ENCODE measurements at regions not wholly inside any gene's neighbourhood (a gene's known extent, or its start where the extent isn't known, plus 50 kb on each side); places are given as distances from the start of the nearest gene placed in this dataset.
"Not testable (repeated sequence)": the region's sequence is repeated elsewhere in the genome, so short reads cannot be mapped to it uniquely, and the experiment has no call there.

DNA sequence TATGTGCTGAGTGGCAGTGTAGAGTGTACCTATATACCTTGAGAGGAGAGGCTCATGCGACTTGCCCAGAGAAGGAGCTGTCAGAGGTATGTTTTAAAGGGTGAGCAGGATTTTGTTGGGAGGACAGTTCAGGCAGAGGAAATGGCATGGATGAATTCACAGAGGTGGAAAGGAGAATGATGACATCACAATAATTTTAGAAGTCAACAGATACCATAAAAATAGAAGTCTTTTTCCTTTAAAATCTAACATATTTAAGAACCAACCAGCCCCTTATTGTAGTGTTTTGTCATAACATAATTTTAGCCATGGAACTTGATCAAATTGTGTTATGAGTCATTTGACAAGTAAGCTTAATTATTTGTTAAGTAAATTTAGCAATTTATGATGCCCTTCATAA, 538.1 kb upstream of the GYPC start:
- no peak for DNase-seq

DNA sequence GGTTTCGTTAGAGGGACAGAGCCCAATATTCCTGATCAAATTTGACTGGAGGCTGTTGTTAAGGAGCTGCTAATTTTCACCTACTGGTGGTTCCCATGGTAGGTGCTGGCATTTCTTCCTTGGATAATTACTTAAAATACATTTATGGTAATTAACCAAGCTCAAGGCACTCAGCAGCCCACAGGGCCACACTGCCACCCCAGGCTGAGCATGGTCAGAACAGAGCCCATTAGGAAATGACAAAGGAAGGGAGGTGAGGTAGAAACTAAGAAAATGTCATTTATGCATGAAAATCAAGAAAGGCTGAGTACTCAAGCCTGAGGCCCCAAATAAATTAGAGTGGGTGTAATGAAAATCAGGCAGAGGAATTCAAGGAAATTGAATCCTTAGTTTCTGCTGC, 510.2 kb upstream of the GYPC start:
- DNase-seq = no peak

DNA sequence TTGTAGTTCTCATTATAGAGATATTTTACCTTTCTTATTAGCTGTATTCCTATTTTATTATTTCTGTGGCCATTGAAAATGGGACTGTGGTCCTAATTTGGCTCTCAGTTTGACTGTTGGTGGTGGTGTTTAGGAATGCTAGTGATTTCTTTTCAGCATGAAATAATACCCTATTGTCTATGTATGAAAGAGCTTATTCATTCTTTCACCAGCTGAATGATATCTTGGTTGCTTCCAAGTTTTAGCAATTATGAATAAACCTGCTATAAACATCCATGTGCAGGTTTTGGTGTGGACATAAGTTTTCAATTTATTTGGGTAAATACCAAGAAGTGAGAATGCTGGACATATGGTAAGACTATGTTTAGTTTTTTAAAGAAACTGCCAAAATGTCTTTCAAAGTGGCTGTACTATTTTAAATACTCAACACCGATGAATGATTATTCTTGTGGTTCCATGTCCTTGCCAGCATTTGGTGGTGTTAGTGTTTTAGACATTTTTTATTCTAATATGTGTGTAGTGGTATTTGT, 501.6 kb upstream of the GYPC start:
- DNase-seq = no peak

DNA sequence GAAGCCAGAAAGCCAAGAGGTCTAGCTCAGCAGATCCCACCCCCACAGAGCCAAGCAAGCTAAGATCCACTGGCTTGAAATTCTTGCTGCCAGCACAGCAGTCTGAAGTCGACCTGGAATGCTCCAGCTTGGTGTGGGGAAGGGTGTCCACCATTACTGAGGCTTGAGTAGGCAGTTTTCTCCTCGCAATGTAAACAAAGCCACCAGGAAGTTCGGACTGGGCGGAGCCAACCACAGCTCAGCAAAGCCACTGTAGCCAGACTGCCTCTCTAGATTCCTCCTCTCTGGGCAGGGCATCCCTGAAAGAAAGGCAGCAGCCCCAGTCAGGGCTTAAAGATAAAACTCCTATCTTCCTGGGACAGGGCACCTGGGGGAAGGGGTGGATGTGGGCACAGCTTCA, 495.0 kb upstream of the GYPC start:
- not testable (repeated sequence) for DNase-seq

DNA sequence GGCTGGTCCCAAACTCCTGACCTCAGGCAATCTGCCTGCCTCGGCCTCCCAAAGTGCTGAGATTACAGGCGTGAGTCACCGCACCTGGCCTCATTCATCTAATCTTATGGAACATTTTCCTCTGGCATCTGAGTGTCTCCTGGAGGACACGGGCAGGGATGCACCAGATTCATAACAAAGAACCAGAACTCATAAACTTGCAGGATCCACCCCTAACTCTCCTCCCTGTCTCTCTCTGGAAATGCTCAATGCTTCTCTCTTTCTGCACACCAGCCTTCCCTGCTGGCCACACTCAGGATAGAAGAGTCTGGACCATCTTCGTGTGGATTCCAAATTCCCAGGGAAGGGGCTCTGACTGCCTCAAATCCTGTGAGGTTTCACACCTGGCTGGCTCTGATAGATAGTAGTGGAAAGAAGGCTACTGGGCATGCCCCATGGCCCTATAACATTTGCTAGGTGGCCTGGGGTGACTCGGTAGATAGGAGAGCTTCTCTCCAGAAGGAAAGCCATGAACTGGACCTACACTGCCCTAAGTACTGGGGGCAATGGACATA, 483.2 kb upstream of the GYPC start:
- no peak for DNase-seq

DNA sequence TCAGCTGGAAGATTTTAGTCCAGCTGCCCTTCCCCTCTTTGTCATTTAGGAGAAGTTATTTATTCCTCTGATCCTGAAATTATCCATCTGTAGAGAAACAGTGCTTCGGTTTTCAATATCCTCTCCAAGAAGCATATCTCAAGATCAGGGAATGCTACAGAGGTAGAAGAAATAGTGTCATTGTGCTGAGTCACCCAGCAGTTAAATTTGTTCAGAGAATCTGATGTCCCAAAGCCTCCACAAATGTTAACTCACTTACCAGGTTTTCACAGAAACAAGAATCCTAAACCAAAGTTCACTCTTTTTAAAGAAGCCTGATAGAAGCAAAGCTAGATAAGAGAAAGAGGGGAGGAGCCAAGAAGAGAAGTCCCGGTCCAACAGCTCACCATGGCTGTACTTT, 480.7 kb upstream of the GYPC start:
- no peak for DNase-seq

DNA sequence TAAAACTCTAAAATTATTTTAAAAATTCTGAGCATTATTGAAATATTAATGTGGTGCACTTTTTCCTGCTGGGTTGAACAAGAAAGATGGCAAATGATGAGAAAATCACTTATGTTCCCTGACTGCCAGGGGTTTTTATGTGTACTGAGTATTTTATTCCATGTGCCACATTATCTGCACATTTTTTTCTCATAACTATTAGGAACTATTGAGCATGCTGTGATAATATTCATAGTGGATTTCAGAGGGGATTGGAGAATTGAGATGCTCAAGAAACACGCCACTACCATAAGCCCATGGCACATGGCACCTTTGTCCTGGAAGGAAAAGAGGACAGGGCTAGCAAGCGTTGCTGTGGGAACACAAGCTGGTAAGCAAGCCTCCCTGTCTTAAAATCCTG, 478.5 kb upstream of the GYPC start:
- DNase-seq = no peak

DNA sequence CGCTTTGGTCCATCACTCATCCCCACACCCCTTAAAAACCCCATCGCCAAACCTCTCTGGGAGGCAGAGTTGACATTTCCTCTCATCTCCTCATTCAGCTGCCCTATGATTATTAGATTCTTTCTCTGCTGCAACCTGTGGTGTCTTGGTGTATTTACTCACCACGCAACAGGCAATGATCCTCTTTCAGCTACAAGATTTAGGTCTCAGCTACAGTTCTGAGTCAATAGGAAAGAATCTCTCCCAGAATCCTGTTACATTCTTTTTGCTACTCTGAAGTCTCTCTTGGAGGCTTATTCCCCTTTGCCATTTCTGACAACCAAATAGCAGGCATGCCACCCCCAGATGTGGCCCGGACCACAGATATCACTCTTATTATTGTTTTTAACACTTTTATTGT, 468.3 kb upstream of the GYPC start:
- DNase-seq = no peak

DNA sequence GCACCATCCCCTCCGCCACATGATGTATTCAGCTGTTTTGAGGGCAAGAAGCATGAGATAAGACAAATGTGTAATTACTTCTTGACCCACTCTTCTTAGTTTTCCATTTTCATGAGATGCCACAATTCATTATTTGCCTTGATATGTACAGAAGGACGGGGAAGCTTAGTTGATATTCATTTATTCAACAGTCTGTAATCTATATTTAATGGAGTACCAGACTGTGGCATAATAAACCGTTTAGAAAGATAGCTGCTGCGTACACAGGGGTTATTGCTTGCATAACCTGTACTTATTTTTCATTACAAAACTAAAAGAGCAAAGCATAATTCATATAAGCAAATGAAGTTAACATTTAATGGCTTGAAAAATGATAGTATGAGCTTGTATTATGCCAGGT, 466.4 kb upstream of the GYPC start:
- no peak for DNase-seq

DNA sequence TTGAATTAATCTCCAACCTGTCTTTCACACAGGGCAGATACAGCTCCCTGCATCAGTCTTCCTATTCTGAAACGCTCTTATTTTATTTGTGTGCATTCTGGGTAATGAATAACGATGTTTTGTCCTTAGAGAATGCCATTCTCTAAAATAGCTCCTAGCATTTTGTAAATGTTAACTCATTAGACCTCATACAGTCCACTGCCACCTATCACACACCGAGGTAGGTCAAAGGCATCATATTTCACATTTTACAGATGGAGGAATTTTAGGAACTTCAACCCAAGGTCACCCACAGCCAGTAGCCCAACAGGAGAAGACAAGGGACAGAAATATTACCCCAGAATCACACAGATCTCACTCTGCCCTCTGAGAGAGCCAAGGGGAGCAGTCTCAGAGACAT, 455.4 kb upstream of the GYPC start:
- no peak for DNase-seq

DNA sequence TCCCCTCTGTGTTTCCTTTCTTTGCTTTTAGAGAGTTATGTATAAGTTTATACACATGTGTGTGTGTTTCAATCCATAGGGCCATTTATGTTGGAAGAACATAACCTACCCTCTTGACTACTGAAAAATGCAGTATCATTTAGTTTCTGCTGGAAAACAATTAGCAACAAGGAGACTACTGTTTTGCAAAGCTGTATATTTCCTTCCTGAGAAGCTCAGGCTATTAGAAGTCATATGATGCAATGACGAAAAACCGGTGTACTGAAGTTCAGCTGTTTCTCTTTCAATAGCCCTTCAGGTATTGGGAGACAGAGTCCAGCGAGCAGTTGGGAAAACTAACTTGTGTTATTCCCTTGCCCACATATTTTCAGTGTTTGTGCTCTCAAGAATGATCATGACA, 447.7 kb upstream of the GYPC start:
- no peak for DNase-seq

DNA sequence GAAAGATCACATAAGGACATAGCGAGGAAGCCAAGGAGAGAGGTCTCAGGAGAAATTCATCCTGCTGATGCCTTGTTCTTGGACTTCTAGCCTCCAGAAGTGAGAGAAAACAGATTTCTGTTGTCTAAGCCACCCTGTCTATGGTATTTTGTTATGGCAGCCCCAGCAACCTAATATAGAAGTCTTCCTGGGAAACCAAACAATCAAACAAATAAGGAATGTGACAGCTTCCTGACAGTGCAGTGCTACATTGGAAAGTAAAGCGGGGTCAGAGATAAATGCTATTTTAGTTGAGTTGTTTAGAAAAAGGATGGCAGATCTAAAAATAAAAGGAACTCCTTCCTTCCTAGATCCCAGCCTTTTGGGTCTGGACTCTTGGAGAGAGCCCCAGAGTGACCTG, 443.2 kb upstream of the GYPC start:
- no peak for DNase-seq

DNA sequence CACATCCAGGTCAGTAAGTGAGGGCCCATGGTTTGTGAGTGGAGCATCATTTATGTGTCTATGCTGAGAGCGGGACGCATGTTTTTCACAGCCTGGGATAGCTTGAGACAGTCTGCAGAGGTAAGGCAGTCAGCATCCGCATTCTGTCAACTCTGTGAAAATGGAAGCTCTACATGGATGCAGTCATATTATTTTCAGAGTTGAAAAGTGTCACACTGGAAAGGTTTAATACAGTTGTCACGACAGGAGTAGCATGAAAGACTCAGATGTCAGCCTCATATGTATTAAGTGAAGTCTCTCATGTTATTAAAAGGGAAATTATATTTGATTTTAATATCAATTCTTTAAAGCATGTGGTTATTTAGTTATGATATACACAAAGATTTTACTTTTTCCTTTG, 436.9 kb upstream of the GYPC start:
- no peak for DNase-seq

DNA sequence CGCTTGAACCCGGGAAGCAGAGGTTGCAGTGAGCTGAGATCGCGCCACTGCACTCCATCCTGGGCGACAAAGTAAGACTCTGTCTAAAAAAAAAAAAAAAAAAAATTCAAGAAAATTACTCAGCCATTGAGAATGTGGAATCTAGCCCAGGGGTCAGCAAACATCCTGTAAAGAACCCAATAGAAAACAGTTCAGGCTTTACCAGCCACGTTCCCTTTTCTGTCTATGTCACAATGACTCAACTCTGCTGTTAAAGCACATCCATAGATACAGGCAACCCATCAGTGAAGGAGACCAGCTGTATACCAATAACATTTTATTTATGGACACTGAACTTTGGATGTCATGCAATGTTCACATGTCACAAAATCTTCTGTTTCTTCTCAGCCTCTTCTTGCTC, 435.6 kb upstream of the GYPC start:
- no peak for DNase-seq

DNA sequence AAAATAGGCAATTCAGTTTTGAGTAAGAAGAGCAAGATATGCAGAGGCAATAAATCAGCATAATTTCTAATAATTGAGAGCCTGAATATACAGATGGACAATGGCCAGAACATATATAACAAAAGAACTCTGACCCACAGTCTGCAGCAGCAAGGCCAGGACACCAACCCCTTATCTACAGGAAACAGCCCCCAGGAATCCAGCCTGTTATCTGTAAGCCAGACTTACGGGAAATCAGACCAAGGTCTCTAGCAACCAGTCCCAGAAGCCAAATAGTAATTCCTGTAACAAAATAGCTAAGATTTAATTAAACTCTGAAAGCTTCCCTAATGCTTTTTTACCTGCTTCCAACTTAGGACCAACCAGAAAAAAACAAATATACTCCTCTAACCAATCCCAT, 434.5 kb upstream of the GYPC start:
- no peak for DNase-seq

DNA sequence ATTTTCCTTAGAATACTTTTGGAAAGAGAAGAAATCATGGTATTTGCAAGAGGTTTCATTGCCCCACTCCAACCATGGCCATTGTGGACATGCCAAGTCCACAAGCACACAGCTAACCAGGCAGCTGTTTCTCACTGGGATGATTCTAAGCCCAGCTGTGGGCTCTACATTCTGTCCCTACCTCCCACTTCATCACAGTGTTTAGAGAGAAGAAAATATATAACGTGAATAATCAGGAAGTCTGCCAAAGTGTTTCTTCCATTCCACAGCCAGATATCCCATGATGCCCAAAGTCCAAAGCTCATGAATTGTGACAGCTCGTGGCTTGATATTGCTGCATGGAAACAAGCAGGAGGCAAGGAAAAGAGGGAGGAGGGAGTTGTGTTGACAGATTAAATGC, 433.7 kb upstream of the GYPC start:
- no peak for DNase-seq

DNA sequence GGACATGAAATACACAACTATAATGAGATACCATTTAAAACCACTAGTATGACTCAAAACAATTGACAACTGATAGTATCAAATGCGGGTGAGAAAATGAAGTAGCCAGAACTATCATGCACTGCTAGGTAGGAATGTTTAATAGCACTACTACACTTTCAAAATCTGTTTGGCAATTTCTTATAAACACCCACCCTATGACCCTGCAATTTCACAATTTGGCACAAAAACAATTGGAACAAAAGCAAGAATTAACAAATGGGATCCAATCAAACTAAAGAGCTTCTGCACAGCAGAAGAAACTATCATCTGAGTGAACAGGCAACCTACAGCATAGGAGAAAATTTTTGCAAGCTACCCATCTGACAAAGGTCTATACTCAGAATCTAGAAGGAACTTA, 431.2 kb upstream of the GYPC start:
- no peak for DNase-seq

DNA sequence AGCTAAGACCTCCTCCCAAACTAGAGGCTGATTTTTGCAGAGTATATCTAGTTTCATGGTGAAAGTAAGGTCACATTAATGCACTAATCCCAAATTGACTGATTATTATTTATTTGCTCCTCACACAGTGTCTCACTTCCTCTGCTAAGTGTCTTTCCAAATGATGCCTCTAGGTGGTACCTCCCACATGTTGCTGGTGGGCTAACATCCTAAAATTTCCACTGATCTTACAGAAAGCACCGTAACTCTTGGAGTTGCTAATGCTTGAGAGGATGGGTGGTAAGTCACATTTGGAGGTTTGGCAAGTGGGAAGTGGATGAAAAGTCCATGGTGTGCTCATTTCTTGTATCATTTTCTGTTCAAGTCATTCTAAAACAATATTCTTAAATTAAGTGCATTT, 428.7 kb upstream of the GYPC start:
- no peak for DNase-seq

DNA sequence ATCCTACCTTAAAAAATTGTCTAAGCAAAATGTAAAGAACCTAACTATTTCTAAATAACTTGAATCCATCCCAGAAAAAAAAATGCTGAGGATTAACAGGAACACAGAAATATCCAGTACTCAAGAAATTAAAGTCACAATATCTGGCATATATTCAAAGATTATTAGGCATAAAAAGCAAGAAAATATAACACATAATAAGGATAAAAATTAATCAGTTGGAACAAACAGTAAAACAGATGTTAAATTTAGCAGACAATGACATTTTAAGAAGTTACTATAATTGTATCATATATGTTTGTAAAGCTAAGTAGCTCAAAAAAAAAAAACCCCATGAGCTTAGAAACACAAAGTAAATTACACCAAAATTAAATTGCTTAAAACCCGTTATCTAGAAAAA, 427.4 kb upstream of the GYPC start:
- no peak for DNase-seq

DNA sequence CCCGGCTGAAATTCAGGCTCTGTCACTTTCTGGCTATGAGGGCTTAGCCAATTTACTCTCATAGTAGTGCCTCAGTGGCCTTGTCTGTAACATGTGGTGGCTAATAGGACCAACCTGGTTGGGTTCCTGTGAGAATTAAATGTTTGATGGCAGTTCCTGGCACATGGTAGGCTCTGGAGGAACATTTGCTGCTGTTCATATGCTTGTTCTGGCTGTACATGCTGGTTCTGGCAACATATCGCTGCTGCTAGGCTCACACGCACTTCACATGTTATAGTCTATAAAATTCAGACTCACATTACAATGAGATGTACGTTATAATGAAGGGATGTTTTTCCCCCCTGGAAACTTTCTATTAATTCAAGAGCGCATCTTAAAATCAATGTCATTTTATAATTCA, 417.7 kb upstream of the GYPC start:
- DNase-seq = no peak

DNA sequence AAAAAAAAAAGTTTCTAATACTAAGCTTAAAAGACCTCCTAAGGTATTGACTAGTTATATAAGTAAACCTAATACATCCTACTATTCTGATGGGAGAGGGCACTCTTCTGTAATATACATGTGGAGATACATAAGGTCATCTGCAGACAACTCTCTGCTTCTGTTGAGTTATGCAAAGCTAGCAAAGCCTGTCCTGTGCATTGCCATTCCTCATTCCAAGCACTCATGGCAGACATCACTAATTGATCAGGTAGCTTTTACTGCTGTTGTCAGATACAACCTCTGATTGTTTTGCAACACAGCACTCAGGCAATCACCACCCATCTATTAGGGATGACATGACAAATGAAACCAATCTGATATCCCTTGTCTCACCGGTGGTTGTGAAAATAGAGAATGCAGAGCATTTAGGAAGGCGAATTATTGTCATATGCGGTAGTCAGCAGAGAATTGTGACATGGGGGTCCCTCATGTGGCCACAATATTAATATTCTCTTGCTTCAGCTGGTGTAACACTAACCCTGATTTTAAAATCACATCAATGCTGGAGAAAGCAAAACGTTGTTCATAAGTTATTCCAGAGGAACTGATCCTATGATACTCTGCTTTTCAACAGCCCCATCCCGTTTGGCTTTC, 416.5 kb upstream of the GYPC start:
- no peak for DNase-seq

DNA sequence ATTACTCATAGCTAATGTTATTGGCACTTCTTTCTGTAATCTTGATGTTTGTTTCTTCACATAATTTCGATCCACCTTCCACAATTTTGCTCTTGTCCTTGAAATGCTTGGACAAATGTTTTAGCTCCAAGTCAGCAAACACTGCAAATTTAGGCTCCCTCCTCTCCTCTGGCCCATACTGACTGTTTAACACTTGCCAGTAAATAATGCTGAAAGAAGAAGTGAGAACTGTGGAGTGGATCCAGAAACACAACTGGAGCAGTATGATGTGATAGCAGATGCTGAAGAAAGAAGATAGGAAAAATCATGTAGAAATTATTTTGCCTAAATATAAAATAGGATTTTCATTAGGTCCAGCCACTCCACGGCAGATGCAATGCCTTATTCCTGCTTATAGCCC, 415.0 kb upstream of the GYPC start:
- no peak for DNase-seq

DNA sequence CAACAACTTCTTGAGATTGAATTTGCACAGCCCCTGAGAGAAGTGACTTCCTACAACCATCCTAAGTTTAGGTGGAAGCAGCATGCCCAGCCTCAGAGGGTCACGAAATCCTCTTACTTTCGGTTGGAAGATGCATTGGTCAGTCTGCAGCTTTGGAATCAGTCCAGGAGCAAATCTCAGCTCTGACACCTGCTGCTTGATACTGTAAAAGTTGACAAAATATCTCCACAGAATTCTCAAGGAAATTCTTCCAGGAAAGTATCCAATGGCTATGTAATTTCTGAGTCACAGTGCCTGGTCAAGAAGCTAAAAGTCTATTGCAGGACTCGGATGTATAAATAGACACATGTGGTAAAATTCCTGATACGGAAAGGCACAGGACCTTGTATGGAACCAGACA, 414.5 kb upstream of the GYPC start:
- no peak for DNase-seq

DNA sequence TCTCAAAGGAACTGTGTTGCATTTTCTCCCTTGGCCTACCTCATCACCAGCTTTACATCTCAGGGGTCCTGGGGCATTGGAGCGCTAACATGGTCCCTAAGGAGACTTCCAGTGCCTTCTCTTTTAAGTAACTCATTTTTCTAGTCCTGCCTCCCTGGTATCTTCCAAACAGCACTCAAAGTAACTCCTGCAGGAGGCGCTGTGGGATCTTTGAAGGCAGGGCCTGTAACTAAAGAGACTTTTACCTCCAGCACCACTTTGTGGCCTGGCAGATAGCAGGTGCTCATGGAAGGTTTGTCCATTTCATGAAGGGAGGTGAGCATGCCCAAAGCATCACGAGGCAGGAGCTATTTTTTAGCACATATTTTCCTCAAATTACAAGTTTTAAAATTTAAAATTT, 411.0 kb upstream of the GYPC start:
- DNase-seq = no peak

DNA sequence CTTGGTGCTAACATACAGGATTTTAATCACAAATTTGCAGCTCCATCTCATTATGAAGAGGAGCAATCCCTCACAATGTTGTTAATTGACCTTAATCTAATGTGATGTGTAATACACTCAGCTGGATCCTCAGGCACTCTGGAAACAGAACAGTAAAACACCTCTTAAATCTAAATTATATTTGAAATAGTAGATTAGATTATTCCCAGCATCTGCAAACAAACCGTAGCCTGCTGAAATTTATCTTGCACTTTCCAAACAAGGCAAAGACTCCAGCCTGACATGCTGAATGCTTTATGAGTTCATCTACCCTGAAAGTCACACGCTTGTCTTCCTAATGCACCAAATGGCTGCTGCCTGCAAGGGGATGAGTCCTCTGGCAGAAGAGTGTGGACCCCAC, 402.3 kb upstream of the GYPC start:
- DNase-seq = no peak
